Brain pericyte (primary cell): ENCODE measurements at regions not wholly inside any gene's neighbourhood (a gene's known extent, or its start where the extent isn't known, plus 50 kb on each side); places are given as distances from the start of the nearest gene placed in this dataset.
"Not testable (repeated sequence)": the region's sequence is repeated elsewhere in the genome, so short reads cannot be mapped to it uniquely, and the experiment has no call there.

Source experiments
- DNase-seq: peaks from one replicate; pipeline ENCODE4 v3.0.0-alpha.2; 2012; ENCODE audit warnings: low read depth, low spot score

- DNase-seq = no peak
Measured at GRCh38 chr12:46573347-46573658, 200.7 kb upstream of the SLC38A2 start.

GRCh38 chr12:46572644-46573346 lies 200.2 kb upstream of the SLC38A2 start:
- DNase-seq = no peak

DNA sequence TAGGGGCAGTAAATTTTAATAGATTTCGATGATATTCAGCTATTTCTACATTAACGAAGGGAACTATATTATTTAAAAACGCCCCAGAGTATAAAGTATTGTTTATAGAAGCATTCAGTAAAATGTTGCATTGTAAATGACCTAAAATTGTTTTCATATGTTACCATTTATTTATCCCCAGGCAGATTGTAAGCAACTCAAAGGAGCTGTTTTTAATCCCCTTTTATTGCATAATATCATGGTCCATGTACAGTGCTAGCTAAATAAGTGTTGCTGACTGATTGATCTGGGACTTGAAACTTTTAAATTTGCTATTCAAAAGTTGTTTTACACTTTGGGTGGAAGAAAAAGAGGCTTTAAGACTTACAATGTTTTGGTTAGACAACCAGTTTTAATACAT lies 199.0 kb upstream of the SLC38A2 start:
- no peak for DNase-seq

- DNase-seq = no peak
Measured at GRCh38 chr12:46569826-46570439, 197.4 kb upstream of the SLC38A2 start.

- DNase-seq = no peak
Measured at GRCh38 chr12:46567667-46568066, 195.1 kb upstream of the SLC38A2 start.

- DNase-seq = no peak
Measured at GRCh38 chr12:46562625-46563225, 190.2 kb upstream of the SLC38A2 start.

DNA sequence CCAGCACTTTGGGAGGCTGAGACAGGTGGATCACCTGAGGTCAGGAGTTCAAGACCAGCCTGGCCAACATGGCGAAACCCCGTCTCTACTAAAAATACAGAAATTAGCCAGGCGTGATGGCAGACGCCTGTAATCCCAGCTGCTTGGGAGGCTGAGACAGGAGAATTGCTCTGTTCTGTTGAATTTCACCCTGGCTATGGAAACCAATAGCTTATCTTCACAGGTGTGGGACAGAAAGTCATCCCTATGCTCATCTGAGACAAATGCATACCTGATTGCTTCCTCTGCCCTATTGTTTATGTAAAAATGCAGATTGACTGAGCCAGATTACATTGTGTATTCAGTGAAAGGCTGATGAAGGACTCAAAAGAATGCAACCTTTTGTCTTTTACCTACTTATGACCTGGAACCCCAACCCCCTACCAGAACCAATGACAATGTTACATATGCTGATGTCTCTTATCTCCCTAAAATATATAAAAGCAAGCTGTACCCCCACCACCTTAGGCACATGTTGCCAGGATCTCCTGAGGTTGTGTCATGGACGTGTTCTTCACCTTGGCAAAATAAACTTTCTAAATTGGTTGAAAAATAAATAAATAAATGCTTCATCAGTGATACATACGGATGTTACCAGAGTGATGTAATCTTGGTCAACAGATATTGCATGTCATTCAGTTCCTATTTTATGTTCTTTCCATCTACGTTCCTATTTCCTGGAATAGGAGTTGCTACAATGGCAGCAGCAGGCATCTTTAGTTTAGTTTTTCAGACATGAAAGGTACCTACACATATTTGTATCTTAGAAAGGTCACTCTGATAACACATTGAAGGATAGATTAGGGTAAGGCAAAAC lies 189.4 kb upstream of the SLC38A2 start:
- not testable (repeated sequence) for DNase-seq

DNA sequence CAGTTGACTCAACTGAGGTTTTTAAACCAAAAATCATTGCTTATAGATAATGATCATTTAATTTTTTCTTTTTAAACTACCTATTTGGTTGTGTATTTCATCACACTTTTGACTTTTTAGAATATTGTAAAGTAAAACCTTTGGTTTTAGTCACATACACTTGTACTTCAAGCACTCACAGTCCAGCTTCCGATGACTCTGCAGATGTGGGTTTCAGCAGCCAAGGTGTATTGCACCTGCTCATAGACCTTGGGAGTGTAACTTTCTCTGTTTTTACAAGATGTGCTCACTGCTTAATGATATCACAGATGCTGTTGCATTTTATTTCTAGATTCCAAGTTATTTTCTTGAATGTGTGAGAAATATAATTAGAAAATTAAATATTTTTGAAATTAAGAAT lies 188.3 kb upstream of the SLC38A2 start:
- DNase-seq = no peak

DNA sequence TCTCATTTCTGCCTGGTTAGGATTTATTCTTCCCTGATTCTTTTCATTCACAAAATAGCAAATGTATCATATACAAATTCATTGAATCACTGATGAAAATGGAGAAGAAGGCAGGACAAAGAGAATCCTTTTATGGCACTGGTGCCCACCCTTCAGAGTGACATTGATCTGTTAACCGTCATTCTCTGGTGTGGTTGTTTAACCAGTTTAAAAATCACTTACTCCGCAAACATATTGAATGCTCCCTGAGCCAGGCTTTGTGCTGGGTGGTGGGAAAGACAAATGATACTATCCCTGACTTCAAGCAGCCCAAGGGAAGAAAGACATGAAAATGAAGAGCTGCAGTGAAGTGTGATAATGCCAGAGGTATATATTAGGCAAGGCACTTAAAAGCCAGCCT lies 187.5 kb upstream of the SLC38A2 start:
- DNase-seq = no peak

GRCh38 chr12:46559311-46559710 lies 186.7 kb upstream of the SLC38A2 start:
- DNase-seq = no peak

DNA sequence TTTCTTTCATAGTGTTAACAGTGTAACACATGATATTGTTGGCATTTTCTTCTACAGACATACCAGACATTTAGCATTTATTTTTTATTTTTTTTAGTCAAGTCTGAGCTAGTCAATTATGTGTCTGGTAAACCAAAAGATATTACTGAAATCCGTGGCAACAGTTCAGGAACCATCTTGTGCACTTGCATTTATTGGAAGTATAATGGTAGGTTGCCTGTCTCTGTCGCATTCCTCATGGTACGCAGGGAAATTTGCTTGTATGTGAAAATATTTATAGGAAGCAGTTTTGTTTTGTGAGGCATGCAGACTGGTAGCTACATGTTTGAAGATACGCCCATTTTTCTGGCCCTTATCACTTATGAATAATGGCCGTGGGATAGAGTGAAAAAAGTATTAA lies 186.1 kb upstream of the SLC38A2 start:
- DNase-seq = no peak

- DNase-seq = no peak
Measured at GRCh38 chr12:46557539-46558373, 185.2 kb upstream of the SLC38A2 start.

DNA sequence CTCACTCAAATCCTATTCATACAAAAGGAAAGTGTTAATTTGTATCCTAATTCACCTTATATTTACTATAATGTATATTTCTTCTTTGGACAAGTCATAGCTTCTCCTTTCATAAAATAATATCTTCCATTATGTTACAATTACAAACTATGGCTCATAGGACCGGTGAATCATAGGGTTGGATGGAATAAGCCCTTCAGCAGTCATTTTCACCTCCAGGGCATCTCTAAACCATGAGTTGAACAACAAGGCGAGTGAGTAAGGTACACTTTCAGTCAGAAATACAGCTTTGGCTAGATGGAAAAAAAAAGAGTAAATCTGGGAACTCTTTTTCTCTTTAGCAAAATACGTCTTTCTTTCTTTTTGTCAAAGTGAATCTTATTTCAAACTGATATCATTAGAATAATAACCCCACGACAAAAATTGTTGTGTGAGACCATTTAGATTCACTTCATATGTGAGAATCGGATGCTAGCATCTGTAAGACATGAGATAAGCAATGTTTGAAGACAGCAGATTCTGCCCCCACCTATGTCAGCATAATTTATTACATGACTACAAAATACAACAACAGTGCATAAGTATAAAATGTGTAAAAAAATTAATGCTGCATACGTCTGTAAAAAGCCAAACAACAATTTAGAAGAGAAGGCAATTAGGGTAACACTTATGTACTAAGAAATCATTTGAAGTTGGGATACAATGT lies 184.4 kb upstream of the SLC38A2 start:
- no peak for DNase-seq

DNA sequence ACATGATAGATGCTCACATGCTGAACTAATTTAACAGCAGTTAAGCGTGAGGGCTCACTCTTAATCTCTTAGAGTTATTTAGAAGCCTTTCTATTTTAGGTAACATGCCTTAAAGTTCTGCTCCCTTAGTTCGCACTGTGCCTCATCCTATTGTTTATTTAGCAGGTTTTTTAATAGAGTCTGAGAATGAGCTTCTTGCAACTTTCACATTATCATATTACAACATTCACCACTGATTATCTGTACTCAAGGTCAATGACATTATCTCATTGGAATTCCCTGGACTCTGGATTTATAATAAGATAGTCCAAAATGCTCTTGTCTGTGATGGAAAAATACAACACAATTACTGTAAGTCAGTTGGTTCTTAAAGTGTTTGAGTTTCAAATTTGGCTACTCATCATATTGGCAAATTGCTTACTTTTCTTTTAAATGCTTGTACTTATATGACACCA lies 183.6 kb upstream of the SLC38A2 start:
- no peak for DNase-seq

DNA sequence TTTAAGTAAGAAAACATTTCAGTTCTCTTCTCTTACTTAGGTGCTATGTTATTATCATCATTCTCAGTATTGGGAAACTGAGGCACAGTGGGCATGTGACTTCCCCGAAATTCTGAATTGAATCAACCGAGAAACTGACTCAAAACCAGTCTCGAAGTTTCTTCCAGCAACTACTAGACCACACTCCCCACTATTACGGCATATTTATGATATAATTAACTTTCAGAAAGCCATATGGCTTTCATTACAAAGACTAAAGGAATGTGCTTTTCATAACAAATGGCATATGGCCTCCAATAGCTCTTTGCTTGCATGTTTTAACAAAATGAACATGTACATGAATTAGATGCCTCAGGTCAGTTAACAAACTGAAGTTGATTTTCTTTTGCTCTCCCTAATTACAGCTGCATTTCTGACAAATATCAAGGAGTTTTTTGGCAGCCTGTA lies 182.9 kb upstream of the SLC38A2 start:
- DNase-seq = no peak

GRCh38 chr12:46554460-46554859 lies 181.9 kb upstream of the SLC38A2 start:
- no peak for DNase-seq

GRCh38 chr12:46553911-46554310 lies 181.3 kb upstream of the SLC38A2 start:
- DNase-seq = no peak

- no peak for DNase-seq
Measured at GRCh38 chr12:46553266-46553665, 180.7 kb upstream of the SLC38A2 start.

GRCh38 chr12:46550266-46550879 lies 177.8 kb upstream of the SLC38A2 start:
- no peak for DNase-seq
